Bronchial epithelial cell (primary cell): ENCODE measurements at regions not wholly inside any gene's neighbourhood (a gene's known extent, or its start where the extent isn't known, plus 50 kb on each side); places are given as distances from the start of the nearest gene placed in this dataset.
A peak's percentile ranks its signal among the peaks of the same experiment; 100 is the strongest.

Experiments used
- DNase-seq: peaks from one replicate; pipeline ENCODE4 v3.0.0-alpha.2; 2010; ENCODE audit warnings: low read depth
- FAIRE-seq: peaks from 2 replicates; lab custom pipeline; 2011; peaks lifted over from hg19 to GRCh38; lab: Jason Lieb, UNC
- H3K27me3 ChIP-seq: 2 replicates; pipeline ENCODE4 v1.5.1; 2011; ENCODE audit warnings: low read length; ENCODE audit not compliant: control insufficient read depth, insufficient read depth
- H3K36me3 ChIP-seq: 2 replicates; pipeline ENCODE4 v1.5.1; 2011; ENCODE audit warnings: low read length; ENCODE audit not compliant: control insufficient read depth, insufficient read depth
- H3K4me3 ChIP-seq: 2 replicates; pipeline ENCODE4 v1.5.1; 2011; ENCODE audit warnings: mild to moderate bottlenecking, low read depth, low read length, control low read depth
- CTCF ChIP-seq: IDR thresholded peaks from 2 replicates; pipeline ENCODE4 v1.5.1; 2011; ENCODE audit warnings: mild to moderate bottlenecking, moderate library complexity, low read length, control low read depth, inconsistent platforms; ENCODE audit not compliant: insufficient read depth, severe bottlenecking

- H3K4me3 ChIP-seq: no peak overlapping the region
- no peaks in the 10 kb centered on the region for H3K27me3 ChIP-seq
- FAIRE-seq (no peak), DNase-seq (no peak)
- H3K36me3 ChIP-seq: no peaks in the 10 kb centered on the region
- no peak for TF ChIP-seq CTCF
These were observed 104.9 kb downstream of the XRCC2 start for GRCh38 chr7:152571068-152571467.

GRCh38 chr7:152568972-152569371 lies 107.0 kb downstream of the XRCC2 start:
- no peak for FAIRE-seq
- DNase-seq: no peak
- H3K27me3 ChIP-seq: no peaks in the 10 kb centered on the region
- no peak for TF ChIP-seq CTCF
- no peaks in the 10 kb centered on the region for H3K36me3 ChIP-seq
- no peak overlapping the region for H3K4me3 ChIP-seq

GRCh38 chr7:152565731-152566130 lies 110.2 kb downstream of the XRCC2 start:
- no peaks in the 10 kb centered on the region for H3K36me3 ChIP-seq
- no peak for FAIRE-seq
- no peaks in the 10 kb centered on the region for H3K27me3 ChIP-seq
- no peak for TF ChIP-seq CTCF
- no peak for DNase-seq
- no peak overlapping the region for H3K4me3 ChIP-seq

GRCh38 chr7:152564656-152565250 lies 111.2 kb downstream of the XRCC2 start:
- FAIRE-seq (peak; percentile 64), DNase-seq (no peak)
- no peak for TF ChIP-seq CTCF
- Histone ChIP-seq H3K36me3 (no peaks in the 10 kb centered on the region), H3K27me3 (no peaks in the 10 kb centered on the region), H3K4me3 (no peak overlapping the region)

- DNase-seq (no peak), FAIRE-seq (no peak)
- no peaks in the 10 kb centered on the region for H3K36me3 ChIP-seq
- H3K27me3 ChIP-seq: no peaks in the 10 kb centered on the region
- no peak overlapping the region for H3K4me3 ChIP-seq
- TF ChIP-seq CTCF: no peak
These were observed 119.8 kb downstream of the XRCC2 start for GRCh38 chr7:152556013-152556755.
